GM12878 (cell line): ENCODE measurements at regions not wholly inside any gene's neighbourhood (a gene's known extent, or its start where the extent isn't known, plus 50 kb on each side); places are given as distances from the start of the nearest gene placed in this dataset.

Experiments used
- ATAC-seq: fragments of 200-7000 bp; cut with Tn5 transposase; 3 replicates; pipeline ENCODE4 v1.9.1; 2020; ENCODE audit warnings: mild to moderate bottlenecking, moderate library complexity
- BruUV-seq: library from RNA; stranded (reverse); fragments of 400-500 nt; replicated peaks from 2 replicates; lab custom pipeline; 2021; lab: Mats Ljungman, UMichigan
- CTCF ChIA-PET: fragments of 300-600 bp; sonication (Branson Sonifier 250); formaldehyde crosslinking; extraction: SDS; loops from one replicate; lab custom pipeline; 2021; ENCODE audit warnings: inconsistent platforms; lab: Yijun Ruan, JAX
- POLR2A ChIA-PET: fragments of 350-600 bp; formaldehyde crosslinking; extraction: SDS; loops from one replicate; lab custom pipeline; 2021; ENCODE audit warnings: inconsistent platforms; lab: Charles Lee
- RAD21 ChIA-PET: fragments of 300-600 bp; sonication (Branson Sonifier 250); formaldehyde crosslinking; loops from one replicate; lab custom pipeline; 2023; ENCODE audit warnings: antibody characterized with exemption; ENCODE audit not compliant: unreplicated experiment; lab: Charles Lee
- SMC1A ChIA-PET: fragments of 300-600 bp; sonication (Branson Sonifier 250); formaldehyde crosslinking; loops from one replicate; lab custom pipeline; 2023; ENCODE audit not compliant: unreplicated experiment, uncharacterized antibody; lab: Charles Lee
- DNase-seq: peaks from one replicate; pipeline ENCODE4 v3.0.0-alpha.2; 2011; ENCODE audit warnings: low read depth, low spot score
- FAIRE-seq: peaks from 3 replicates; lab custom pipeline; 2011; peaks lifted over from hg19 to GRCh38; lab: Jason Lieb, UNC
- H2AFZ ChIP-seq: 2 replicates; pipeline ENCODE4 v1.6.0; 2011; ENCODE audit warnings: low read depth, low read length, control low read depth; ENCODE audit not compliant: control insufficient read depth
- H3K27ac ChIP-seq: 2 replicates; pipeline ENCODE4 v1.5.1; 2011; ENCODE audit warnings: control low read depth; ENCODE audit not compliant: control insufficient read depth, insufficient read depth
- H3K27me3 ChIP-seq, 2 experiments: replicated peaks in 1 of 2; 2 replicates each; pipeline versions ENCODE4 v1.6.0 to v1.6.1; 2011; ENCODE audit warnings: low read length in 1 of 2; ENCODE audit not compliant: control insufficient read depth in 2 of 2, insufficient read depth in 2 of 2
- H3K36me3 ChIP-seq, 2 experiments: 2 replicates each; pipeline ENCODE4 v1.5.1; 2011; ENCODE audit warnings: low read length in 1 of 2; ENCODE audit not compliant: control insufficient read depth in 2 of 2, insufficient read depth in 2 of 2
- H3K4me1 ChIP-seq: 2 replicates; pipeline ENCODE4 v1.6.1; 2011; ENCODE audit warnings: mild to moderate bottlenecking, low read length, moderate library complexity, mixed read lengths; ENCODE audit not compliant: control insufficient read depth, insufficient read depth
- H3K4me2 ChIP-seq: 2 replicates; pipeline ENCODE4 v1.6.0; 2011; ENCODE audit warnings: control low read depth; ENCODE audit not compliant: control insufficient read depth, insufficient read depth
- H3K4me3 ChIP-seq: fragments of 200-600 bp; sonication (generic); 2 replicates; pipeline ENCODE4 v1.5.1; 2016
- H3K79me2 ChIP-seq: 2 replicates; pipeline ENCODE4 v1.6.0; 2011; ENCODE audit warnings: low read length; ENCODE audit not compliant: control insufficient read depth, insufficient read depth
- H3K9ac ChIP-seq: 2 replicates; pipeline ENCODE4 v1.8.0; 2011; ENCODE audit warnings: low read length, control low read depth, mixed read lengths; ENCODE audit not compliant: control insufficient read depth, insufficient read depth
- H3K9me3 ChIP-seq: replicated peaks from 3 replicates; pipeline ENCODE4 v1.5.1; 2011; ENCODE audit warnings: mild to moderate bottlenecking, low read length; ENCODE audit not compliant: control insufficient read depth, insufficient read depth
- H4K20me1 ChIP-seq: 2 replicates; pipeline ENCODE4 v1.6.0; 2011; ENCODE audit not compliant: control insufficient read depth, insufficient read depth
- ATF2 ChIP-seq: IDR thresholded peaks from 2 replicates; pipeline ENCODE4 v1.6.1; 2012; ENCODE audit warnings: low read length, inconsistent platforms
- BCLAF1 ChIP-seq: fragments of 450-650 bp; IDR thresholded peaks from 2 replicates; pipeline ENCODE4 v1.6.1; 2017; ENCODE audit warnings: antibody characterized with exemption, mild to moderate bottlenecking, moderate library complexity
- CREB1 ChIP-seq: IDR thresholded peaks from 2 replicates; pipeline ENCODE4 v1.6.1; 2012; ENCODE audit warnings: low read depth, mild to moderate bottlenecking, inconsistent platforms
- CUX1 ChIP-seq: IDR thresholded peaks from 2 replicates; pipeline ENCODE4 v1.6.1; 2012; ENCODE audit warnings: improper control_type of control experiment, low read depth, low read length; ENCODE audit not compliant: insufficient replicate concordance
- HCFC1 ChIP-seq: fragments of 150-350 bp; IDR thresholded peaks from 2 replicates; pipeline ENCODE4 v1.6.1; 2014; ENCODE audit warnings: low read length
- MYB ChIP-seq: fragments of 150-350 bp; IDR thresholded peaks from 2 replicates; pipeline ENCODE4 v1.6.1; 2014; ENCODE audit warnings: mild to moderate bottlenecking, low read depth, low read length, borderline replicate concordance
- PKNOX1 ChIP-seq: fragments of 450-650 bp; IDR thresholded peaks from 2 replicates; pipeline ENCODE4 v1.6.1; 2016; ENCODE audit warnings: mild to moderate bottlenecking
- POLR2AphosphoS2 ChIP-seq: IDR thresholded peaks from 2 replicates; pipeline ENCODE4 v1.6.1; 2011; ENCODE audit warnings: low read depth, mild to moderate bottlenecking, low read length, improper control_type of control experiment, moderate library complexity
- RELB ChIP-seq: fragments of 450-650 bp; IDR thresholded peaks from 2 replicates; pipeline ENCODE4 v1.6.1; 2017; ENCODE audit warnings: low read depth, mild to moderate bottlenecking, moderate library complexity
- WGBS: methylation state at CpG from one replicate; pipeline ENCODE4 v1.1.6; 2016; ENCODE audit warnings: low lambda C conversion rate; ENCODE audit not compliant: insufficient replicate concordance, insufficient coverage; ENCODE audit errors: missing lambda C conversion rate; 5-methylcytosine and 5-hydroxymethylcytosine counted together
- in situ Hi-C: fragments of 300-500 bp; cut with MboI; formaldehyde crosslinking; loops from 9 replicates; pipeline ENCODE4 v1.14.3; 2018; ENCODE audit warnings: mixed read lengths
- intact Hi-C: fragments of 100-400 bp; cut with micrococcal nuclease; formaldehyde crosslinking; loops from one replicate; pipeline ENCODE4 v1.14.2; 2022; ENCODE audit not compliant: unreplicated experiment

GRCh38 chr21:19523061-19523460 lies 1119.5 kb upstream of the TMPRSS15 start:
- H3K4me1 ChIP-seq, result no peaks in the 10 kb centered on the region
- no peaks in the 10 kb centered on the region for H3K9me3 ChIP-seq
- intact Hi-C loops, result no loop called here
- in situ Hi-C loops, result no loop called here
- H3K79me2 ChIP-seq, result no peaks in the 10 kb centered on the region
- RAD21 ChIA-PET, result no interaction called here
- DNase-seq (no peak), FAIRE-seq (no peak), ATAC-seq (no peak)
- SMC1A ChIA-PET, result interaction anchor here (1.1 kb wide), 1 partner anchor 17 kb away, joined by 4 read pairs; no protein-coding TSS in a partner anchor
- WGBS, result 0% methylated on average over 1 of the region's 1 CpG
- H3K27me3 ChIP-seq, result no peaks in the 10 kb centered on the region
- no TSS peak for BruUV-seq
- H3K4me3 ChIP-seq, result no peak overlapping the region
- no peaks in the 10 kb centered on the region for H3K36me3 ChIP-seq
- no peak overlapping the region for H2AFZ ChIP-seq
- no peak overlapping the region for H3K4me2 ChIP-seq
- H4K20me1 ChIP-seq, result no peaks in the 10 kb centered on the region
- CTCF ChIA-PET, result no interaction called here
- POLR2A ChIA-PET, result no interaction called here
- no peak overlapping the region for H3K9ac ChIP-seq
- H3K27ac ChIP-seq, result no peak overlapping the region
- TF ChIP-seq CREB1 (no peak), ATF2 (no peak), BCLAF1 (no peak), PKNOX1 (no peak), RELB (no peak), HCFC1 (no peak), POLR2AphosphoS2 (no peak), MYB (no peak), CUX1 (no peak)
